ENCODE measurements at regions not wholly inside any gene's neighbourhood (a gene's known extent, or its start where the extent isn't known, plus 50 kb on each side); places are given as distances from the start of the nearest gene placed in this dataset.
"Not testable (repeated sequence)": the region's sequence is repeated elsewhere in the genome, so short reads cannot be mapped to it uniquely, and the experiment has no call there.

DNA sequence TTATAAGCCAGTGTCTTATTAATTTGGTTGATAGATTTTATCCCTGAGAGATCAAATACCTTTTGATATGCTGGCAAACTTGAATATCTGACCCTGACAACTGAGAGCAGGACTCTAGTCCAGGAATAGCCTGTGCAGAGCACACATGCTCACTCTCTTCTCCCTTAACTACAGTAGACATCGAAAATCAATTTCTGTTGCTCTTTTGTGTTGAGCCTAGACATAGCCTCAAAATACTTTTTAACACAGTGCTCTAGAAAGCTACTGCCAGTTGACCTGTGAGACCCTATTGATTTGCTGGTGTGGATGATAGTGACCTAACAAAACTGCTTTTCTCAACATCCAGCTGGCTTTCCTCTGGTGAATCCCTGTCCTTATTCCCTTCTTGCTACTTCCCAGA is 86.4 kb upstream of the ANKRD28 start:
- DNase-seq, result no peak
- Mint-ChIP-seq H3K4me3 (no peak overlapping the region), H3K27ac (no peak overlapping the region), H3K9me3 (peaks cover 0 to 18% (median 10%) of the 10 kb centered on the region in 7 donors), H3K27me3 (no peaks in the 10 kb centered on the region), H3K36me3 (peaks cover 0 to 16% of the 10 kb centered on the region in 2 donors), H3K4me1 (peaks cover 0 to 5% (median 0%) of the 10 kb centered on the region in 3 donors)
- ATAC-seq (ENCODE audit: low read depth in 2 of 2), result no peak

DNA sequence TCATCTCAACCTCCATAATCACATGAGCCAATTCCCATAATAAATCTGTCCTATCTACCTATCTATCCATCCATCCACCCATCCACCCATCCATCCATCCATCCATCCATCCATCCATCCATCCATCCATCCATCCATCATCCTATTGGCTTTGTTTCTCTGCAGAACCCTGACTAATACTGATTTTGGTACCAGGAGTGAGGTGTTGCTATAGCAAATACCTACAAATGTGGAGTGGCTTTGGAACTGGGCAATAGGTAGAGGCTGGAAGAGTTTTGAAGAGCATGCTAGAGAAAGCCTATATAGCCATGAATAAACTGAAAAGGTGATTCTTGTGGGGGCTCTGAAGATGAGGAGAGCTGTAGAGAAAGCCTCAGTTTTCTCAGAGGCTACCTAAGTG is 88.7 kb upstream of the ANKRD28 start:
- Mint-ChIP-seq H3K36me3 (peaks cover 0 to 16% of the 10 kb centered on the region in 2 donors), H3K4me1 (no peaks in the 10 kb centered on the region), H3K27ac (no peak overlapping the region), H3K4me3 (no peak overlapping the region), H3K27me3 (no peaks in the 10 kb centered on the region), H3K9me3 (peaks cover 0 to 18% (median 10%) of the 10 kb centered on the region in 7 donors)
- no peak for ATAC-seq (ENCODE audit: low read depth in 2 of 2)
- DNase-seq, result no peak

DNA sequence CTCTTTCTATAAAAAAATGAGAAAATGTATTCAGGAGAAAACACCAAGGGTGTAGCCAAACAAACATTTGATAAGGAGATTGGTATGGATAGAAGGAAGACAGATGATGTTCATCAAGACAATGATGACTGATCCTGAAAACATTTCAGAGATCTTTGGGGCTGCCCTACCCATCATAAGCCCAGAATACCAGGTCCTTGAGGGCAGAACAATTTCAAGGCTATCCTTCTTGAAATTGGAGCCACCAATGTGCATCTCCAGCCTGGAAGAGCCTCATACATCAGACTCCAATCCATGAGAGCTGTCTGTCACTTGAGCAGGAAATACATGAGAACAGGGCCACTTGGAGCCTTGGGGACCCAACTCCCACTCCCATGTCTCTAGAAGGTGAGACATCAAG is 89.5 kb upstream of the ANKRD28 start:
- ATAC-seq (ENCODE audit: low read depth in 2 of 2) (no peak), DNase-seq (no peak)
- Mint-ChIP-seq H3K27ac (no peak overlapping the region), H3K4me3 (no peak overlapping the region), H3K9me3 (peaks cover 0 to 18% (median 10%) of the 10 kb centered on the region in 7 donors), H3K4me1 (peaks cover 0 to 3% (median 1%) of the 10 kb centered on the region in 3 donors), H3K36me3 (peaks cover 0 to 16% of the 10 kb centered on the region in 2 donors), H3K27me3 (no peaks in the 10 kb centered on the region)

DNA sequence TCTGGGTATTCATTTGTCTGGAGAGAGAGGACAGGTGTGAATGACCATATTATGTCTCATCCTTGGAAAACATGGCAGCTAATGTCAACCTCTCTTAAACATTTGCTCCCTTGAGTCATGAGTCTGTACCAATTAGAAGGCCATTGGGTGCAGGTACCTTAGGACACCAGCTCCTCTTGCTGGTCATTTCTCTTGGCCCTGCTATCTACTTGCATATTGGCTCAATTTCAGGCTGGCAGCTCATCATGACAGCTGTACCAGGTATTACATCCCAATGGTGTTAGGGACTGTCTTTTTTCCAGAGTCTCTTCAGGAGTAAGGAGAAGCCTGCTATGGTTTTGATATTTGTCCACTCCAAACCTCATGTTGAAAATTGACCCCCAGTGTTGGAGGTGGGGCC is 92.2 kb upstream of the ANKRD28 start:
- H3K27ac Mint-ChIP-seq, result peak overlapping the region in 1 of 6 donors; percentile 10
- H3K4me1 Mint-ChIP-seq, result peaks cover 0 to 8% (median 7%) of the 10 kb centered on the region in 3 donors
- no peak for ATAC-seq (ENCODE audit: low read depth in 2 of 2)

DNA sequence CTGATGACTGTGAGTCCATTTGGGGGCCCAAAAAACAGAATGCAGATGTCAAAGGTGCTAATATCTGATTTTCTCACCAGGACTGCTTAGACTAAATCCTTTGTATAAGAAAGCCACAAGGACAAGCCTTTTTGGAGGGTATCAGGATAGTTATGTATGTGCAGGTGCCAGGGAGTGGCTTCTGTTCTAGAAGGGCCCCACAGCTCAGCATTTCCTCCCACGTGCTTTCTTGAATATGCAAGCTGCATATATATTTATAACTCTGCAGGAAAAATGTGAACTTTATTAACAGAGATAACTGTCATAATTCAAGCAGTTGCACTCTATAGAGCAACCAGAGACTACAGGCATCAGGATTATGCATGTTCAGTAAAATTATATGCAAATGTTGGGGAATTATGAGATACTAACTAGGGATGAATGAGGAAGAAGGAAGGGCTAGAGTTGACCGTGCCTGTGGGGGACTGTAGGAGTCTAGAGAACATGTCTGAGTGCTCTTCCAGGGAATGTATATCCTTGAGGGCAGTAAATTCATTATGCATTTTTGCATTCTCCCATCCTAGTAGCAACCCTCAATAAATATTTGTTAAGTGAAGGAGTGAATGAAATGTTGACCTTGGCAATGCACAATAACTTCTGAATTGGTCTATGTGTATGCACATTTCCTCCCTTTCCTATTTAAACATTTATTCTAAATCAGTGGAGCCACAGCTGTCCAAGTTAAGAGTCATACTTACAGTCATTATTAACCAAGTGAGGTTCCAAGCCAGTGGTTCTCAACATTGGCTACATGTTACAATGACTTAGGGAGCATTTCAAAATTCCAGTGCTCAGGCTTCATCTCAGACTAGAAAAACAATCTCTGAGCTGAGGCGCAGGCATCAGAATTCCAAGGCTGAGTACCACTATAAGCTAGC is 94.8 kb upstream of the ANKRD28 start:
- no peak for DNase-seq
- H3K27me3 Mint-ChIP-seq, result no peaks in the 10 kb centered on the region
- H3K4me1 Mint-ChIP-seq, result peaks cover 0 to 8% (median 7%) of the 10 kb centered on the region in 3 donors
- no peak for ATAC-seq (ENCODE audit: low read depth in 2 of 2)
- no peak overlapping the region for H3K27ac Mint-ChIP-seq
- H3K9me3 Mint-ChIP-seq, result peaks cover 0 to 10% (median 2%) of the 10 kb centered on the region in 7 donors
- H3K4me3 Mint-ChIP-seq, result no peak overlapping the region
- H3K36me3 Mint-ChIP-seq, result peaks cover 0 to 9% of the 10 kb centered on the region in 2 donors

More for the DNA sequence above, 92.2 kb upstream of the ANKRD28 start:
- DNase-seq, result no peak
- H3K27me3 Mint-ChIP-seq, result no peaks in the 10 kb centered on the region
- H3K4me3 Mint-ChIP-seq, result no peak overlapping the region
- H3K36me3 Mint-ChIP-seq, result peaks cover 0 to 16% of the 10 kb centered on the region in 2 donors
- H3K9me3 Mint-ChIP-seq, result peaks cover 0 to 18% (median 10%) of the 10 kb centered on the region in 7 donors

DNA sequence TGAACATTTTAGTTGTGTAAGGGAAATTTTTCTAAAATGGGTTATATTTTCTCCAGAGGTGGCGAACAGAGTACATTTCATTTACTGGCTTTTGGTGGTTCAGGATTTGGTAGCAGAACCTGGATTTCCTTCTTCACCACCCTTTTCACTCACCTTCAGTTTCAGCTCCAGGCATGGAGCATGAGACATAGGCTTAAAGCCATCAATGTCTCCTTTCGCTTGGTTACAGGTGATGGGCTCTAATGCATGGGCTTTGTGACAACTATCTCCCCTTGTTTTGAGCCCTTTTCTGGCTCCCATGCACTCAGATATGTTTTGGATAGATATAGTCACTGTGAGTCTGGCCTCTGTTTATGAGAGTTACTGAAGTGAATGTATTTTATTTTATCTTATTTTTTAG is 96.6 kb upstream of the ANKRD28 start:
- no peaks in the 10 kb centered on the region for H3K27me3 Mint-ChIP-seq
- no peak overlapping the region for H3K4me3 Mint-ChIP-seq
- peaks cover 0 to 9% of the 10 kb centered on the region in 2 donors for H3K36me3 Mint-ChIP-seq
- ATAC-seq (ENCODE audit: low read depth in 2 of 2) (no peak), DNase-seq (no peak)
- H3K27ac Mint-ChIP-seq, result no peak overlapping the region
- peaks cover 0 to 8% (median 7%) of the 10 kb centered on the region in 3 donors for H3K4me1 Mint-ChIP-seq
- peaks cover 0 to 10% (median 3%) of the 10 kb centered on the region in 7 donors for H3K9me3 Mint-ChIP-seq

DNA sequence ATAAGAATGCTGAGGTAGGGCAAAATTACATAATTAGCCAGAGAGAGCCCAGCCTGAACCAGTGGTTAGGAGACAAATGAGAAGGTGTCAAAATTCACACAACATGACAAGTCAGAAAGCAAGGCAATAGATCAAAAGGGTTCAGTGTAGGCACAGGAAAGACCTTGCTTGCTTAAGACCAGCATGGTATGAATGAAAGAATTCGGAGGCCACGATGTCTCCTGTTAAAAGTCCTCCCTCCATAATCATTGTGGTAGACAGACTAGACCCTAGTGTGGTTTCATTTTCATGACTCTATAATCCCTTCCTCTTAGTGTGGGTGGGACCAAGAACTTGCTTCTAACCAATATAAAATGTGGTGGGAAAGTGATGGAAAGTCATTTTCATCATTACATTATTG is 98.7 kb upstream of the ANKRD28 start:
- no peak for ATAC-seq (ENCODE audit: low read depth in 2 of 2)
- H3K4me1 Mint-ChIP-seq, result peaks cover 4 to 8% (median 7%) of the 10 kb centered on the region in 3 donors
- peaks cover 0 to 9% of the 10 kb centered on the region in 2 donors for H3K36me3 Mint-ChIP-seq
- H3K27ac Mint-ChIP-seq, result no peak overlapping the region
- no peaks in the 10 kb centered on the region for H3K27me3 Mint-ChIP-seq
- peaks cover 0 to 10% (median 3%) of the 10 kb centered on the region in 7 donors for H3K9me3 Mint-ChIP-seq
- DNase-seq, result no peak
- H3K4me3 Mint-ChIP-seq, result no peak overlapping the region

DNA sequence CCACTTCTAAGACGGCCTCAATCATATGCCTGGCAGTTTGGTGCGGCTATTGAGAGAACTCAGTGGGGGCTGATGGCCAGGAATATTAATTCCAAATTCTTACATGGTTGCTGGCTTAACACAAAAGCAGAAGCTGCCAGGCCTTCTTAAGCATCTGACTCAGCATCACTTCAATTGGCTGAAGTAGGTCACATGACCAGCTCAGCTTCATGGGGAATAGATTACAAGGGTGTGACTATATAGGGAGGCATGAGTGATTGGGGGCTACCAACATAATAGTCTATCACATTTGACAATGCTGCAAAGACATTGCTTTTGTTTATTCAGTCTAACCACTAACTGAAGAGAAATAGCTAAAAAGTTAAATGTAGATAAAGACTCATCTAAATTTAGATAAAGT is 101.6 kb upstream of the ANKRD28 start:
- peaks cover 0 to 4% (median 0%) of the 10 kb centered on the region in 3 donors for H3K4me1 Mint-ChIP-seq
- DNase-seq (no peak), ATAC-seq (ENCODE audit: low read depth in 2 of 2) (no peak)
- peak overlapping the region in 1 of 6 donors; percentile 80 for H3K27ac Mint-ChIP-seq
- H3K4me3 Mint-ChIP-seq, result no peak overlapping the region
- H3K27me3 Mint-ChIP-seq, result no peaks in the 10 kb centered on the region
- H3K9me3 Mint-ChIP-seq, result peaks cover 0 to 10% (median 3%) of the 10 kb centered on the region in 7 donors
- H3K36me3 Mint-ChIP-seq, result peaks cover 0 to 9% of the 10 kb centered on the region in 2 donors

DNA sequence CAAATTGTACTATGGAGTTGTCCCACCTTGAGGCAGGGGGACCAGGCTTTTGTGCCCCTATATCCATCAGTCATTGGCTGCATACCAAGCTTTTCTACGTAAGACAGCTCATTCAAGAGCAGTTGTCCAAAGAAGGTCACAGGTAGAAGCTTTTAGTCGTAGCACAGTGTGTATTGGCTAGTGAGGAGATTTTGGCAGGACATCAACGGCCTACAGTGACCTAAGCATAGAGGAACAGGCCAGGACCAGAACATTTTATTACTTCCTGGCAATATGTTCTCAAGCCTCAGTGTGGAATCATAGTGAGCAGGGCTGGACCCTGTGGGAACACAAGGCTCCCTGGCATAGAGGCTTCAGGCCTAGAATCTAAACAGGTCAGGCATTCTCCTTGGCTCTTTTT is 105.4 kb upstream of the ANKRD28 start:
- Mint-ChIP-seq H3K27me3 (no peaks in the 10 kb centered on the region), H3K27ac (peak overlapping the region in 1 of 6 donors; percentile 83), H3K4me3 (no peak overlapping the region), H3K36me3 (no peaks in the 10 kb centered on the region), H3K9me3 (peaks cover 0 to 4% (median 3%) of the 10 kb centered on the region in 7 donors), H3K4me1 (peaks cover 0 to 4% (median 0%) of the 10 kb centered on the region in 3 donors)
- no peak for DNase-seq
- no peak for ATAC-seq (ENCODE audit: low read depth in 2 of 2)

DNA sequence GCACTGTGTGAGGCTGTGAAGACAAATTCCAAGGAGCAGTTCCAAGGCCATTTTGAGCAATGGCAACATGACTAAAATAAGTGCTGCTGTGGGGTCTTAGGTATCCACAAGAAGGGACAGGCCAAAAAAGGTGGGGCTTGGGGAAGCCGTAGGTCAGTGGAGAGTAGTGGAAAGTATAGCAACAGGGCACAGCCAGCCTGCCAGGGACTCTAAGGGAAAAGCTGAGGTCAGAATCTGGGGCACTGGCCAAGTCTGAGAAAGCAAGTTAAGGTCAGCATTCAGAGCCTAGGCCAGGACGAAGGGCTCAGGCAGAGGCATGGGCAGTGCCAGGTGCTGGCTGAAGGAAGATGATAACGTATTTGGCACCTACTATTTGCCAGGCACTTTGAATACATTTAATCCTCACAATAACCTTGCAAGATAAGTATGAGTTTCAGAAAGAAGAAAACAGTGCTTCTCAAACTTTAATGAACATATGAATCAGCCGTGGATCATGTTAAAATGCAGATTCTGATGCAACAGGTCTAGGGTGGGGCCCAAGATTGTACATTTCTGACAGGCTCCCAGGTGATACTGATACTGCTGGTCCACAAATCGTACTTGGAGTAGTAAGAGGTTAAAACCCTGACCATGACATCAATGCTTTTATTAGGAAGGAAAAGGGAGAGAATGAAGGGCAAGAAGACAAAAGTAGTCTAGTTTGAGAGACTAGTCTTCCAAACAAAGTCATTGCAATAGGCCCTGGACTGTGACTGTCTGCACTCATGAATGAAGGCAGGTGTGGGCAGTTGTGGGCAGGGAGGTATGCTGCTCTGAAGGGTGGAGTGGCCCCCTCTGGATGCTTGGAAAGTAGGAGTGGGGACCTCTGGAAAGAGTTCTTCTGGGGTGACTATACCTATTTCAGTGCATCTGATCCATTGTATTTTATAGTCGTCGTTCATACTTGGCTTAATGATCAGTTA is 106.3 kb upstream of the ANKRD28 start:
- no peak overlapping the region for H3K4me3 Mint-ChIP-seq
- no peaks in the 10 kb centered on the region for H3K36me3 Mint-ChIP-seq
- peaks cover 0 to 4% (median 0%) of the 10 kb centered on the region in 3 donors for H3K4me1 Mint-ChIP-seq
- ATAC-seq (ENCODE audit: low read depth in 2 of 2), result no peak
- peak overlapping the region in 1 of 6 donors; percentile 3 for H3K27ac Mint-ChIP-seq
- DNase-seq, result no peak
- no peaks in the 10 kb centered on the region for H3K27me3 Mint-ChIP-seq
- peaks cover 0 to 11% (median 3%) of the 10 kb centered on the region in 7 donors for H3K9me3 Mint-ChIP-seq

DNA sequence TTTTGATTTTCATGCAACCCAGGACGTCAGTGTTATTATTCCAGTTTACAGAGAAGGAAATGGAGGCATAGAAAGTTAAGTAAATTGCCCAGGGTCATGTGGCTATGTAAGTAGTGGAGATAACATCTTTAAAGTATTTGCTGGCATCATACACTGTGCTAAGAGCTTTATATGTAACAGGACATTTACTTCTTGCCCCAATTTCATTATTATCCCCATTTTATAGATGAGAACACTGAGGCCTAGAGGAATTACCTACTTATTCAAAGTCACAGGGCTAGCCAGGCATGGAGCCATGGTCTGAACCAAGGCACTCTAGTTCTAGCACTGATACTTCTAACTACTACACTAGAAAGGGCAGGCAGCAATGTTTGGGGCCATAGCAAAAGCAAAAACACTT is 107.3 kb upstream of the ANKRD28 start:
- Mint-ChIP-seq H3K36me3 (no peaks in the 10 kb centered on the region), H3K27me3 (peaks cover 0 to 4% (median 0%) of the 10 kb centered on the region in 3 donors), H3K27ac (no peak overlapping the region), H3K4me3 (no peak overlapping the region), H3K4me1 (no peaks in the 10 kb centered on the region), H3K9me3 (peaks cover 0 to 15% (median 2%) of the 10 kb centered on the region in 7 donors)
- no peak for ATAC-seq (ENCODE audit: low read depth in 2 of 2)
- DNase-seq, result no peak

DNA sequence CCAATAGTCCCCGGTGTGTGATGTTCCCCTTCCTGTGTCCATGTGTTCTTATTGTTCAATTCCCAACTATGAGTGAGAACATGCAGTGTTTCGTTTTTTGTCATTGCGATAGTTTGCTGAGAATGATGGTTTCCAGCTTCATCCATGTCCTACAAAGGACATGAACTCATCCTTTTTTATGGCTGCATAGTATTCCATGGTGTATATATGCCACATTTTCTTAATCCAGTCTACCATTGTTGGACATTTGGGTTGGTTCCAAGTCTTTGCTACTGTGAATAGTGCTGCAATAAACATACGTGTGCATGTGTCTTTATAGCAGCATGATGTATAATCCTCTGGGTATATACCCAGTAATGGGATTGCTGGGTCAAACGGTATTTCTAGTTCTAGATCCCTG is 109.6 kb upstream of the ANKRD28 start:
- DNase-seq; ATAC-seq (ENCODE audit: low read depth in 2 of 2); H3K4me3 Mint-ChIP-seq; H3K4me1 Mint-ChIP-seq; H3K27ac Mint-ChIP-seq; H3K36me3 Mint-ChIP-seq: not testable (repeated sequence)
- H3K9me3 Mint-ChIP-seq, result peaks cover 0 to 25% (median 14%) of the 10 kb centered on the region in 7 donors
- peaks cover 0 to 11% (median 0%) of the 10 kb centered on the region in 3 donors for H3K27me3 Mint-ChIP-seq

DNA sequence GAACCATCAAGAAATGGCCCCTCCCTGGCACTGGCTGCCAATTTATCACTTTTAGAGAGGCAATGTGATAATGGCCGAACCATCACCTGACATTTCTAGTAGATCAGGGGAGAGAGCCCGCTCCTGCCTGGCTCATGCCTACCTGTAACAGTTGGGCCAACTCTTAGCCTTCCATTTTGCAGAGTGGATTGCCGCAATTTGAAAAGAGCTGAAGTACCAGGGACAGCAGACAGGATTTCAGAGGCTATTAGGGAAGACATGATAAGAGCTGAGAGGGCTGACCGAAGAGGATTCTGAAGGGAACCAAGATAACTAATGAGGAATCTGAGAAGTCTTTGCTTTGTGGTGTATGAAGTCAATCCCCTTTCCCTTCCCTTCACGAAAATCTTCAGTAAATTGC is 121.2 kb upstream of the ANKRD28 start:
- no peak for ATAC-seq (ENCODE audit: low read depth in 2 of 2)
- Mint-ChIP-seq H3K27ac (peak overlapping the region in 1 of 6 donors; percentile 62), H3K9me3 (peaks cover 0 to 3% (median under 1%) of the 10 kb centered on the region in 7 donors), H3K27me3 (peaks cover 0 to 3% (median 2%) of the 10 kb centered on the region in 3 donors), H3K4me3 (no peak overlapping the region), H3K4me1 (no peaks in the 10 kb centered on the region), H3K36me3 (peaks cover 0 to 3% of the 10 kb centered on the region in 2 donors)
- DNase-seq, result no peak
